Left ventricle myocardium inferior (tissue), 1 donor: ENCODE measurements at regions not wholly inside any gene's neighbourhood (a gene's known extent, or its start where the extent isn't known, plus 50 kb on each side); places are given as distances from the start of the nearest gene placed in this dataset.

Experiments used
- DNase-seq: peaks from one replicate; pipeline ENCODE4 v3.0.0-alpha.2; 2020
- H3K27ac ChIP-seq: fragments of 200-600 bp; replicated peaks from 2 replicates; pipeline ENCODE4 v1.8.0; 2021
- H3K27me3 ChIP-seq: fragments of 200-600 bp; 2 replicates; pipeline ENCODE4 v1.8.0; 2021; ENCODE audit warnings: low read depth
- H3K36me3 ChIP-seq: fragments of 200-600 bp; 2 replicates; pipeline ENCODE4 v1.8.0; 2021
- H3K4me1 ChIP-seq: fragments of 200-600 bp; 2 replicates; pipeline ENCODE4 v1.8.0; 2021
- H3K4me3 ChIP-seq: fragments of 200-600 bp; 2 replicates; pipeline ENCODE4 v1.8.0; 2021; ENCODE audit warnings: mild to moderate bottlenecking, moderate library complexity
- H3K9me3 ChIP-seq: fragments of 200-600 bp; replicated peaks from 2 replicates; pipeline ENCODE4 v1.8.0; 2021
- CTCF ChIP-seq: fragments of 200-600 bp; IDR thresholded peaks from 2 replicates; pipeline ENCODE4 v1.8.0; 2021; ENCODE audit warnings: antibody characterized with exemption, mild to moderate bottlenecking, borderline replicate concordance
- intact Hi-C: fragments of 100-400 bp; cut with micrococcal nuclease; formaldehyde crosslinking; loops from one replicate; pipeline ENCODE4 v1.11.0; 2022
- donor health status: DM: no; HTN: yes; CAD: no; lungs with severe emphysema.

GRCh38 chr1:65512967-65513780 is 92.7 kb downstream of the LEPR start:
- no peak for DNase-seq
- peaks cover 11% of the 10 kb centered on the region for H3K4me1 ChIP-seq
- H3K27me3 ChIP-seq, result no peaks in the 10 kb centered on the region
- H3K36me3 ChIP-seq, result no peaks in the 10 kb centered on the region
- H3K4me3 ChIP-seq, result no peak overlapping the region
- no peak overlapping the region for H3K27ac ChIP-seq
- intact Hi-C loops, result no loop called here
- peaks cover 4% of the 10 kb centered on the region for H3K9me3 ChIP-seq
- TF ChIP-seq CTCF, result no peak

GRCh38 chr1:65514041-65514440 is 93.6 kb downstream of the LEPR start:
- DNase-seq, result no peak
- peaks cover 11% of the 10 kb centered on the region for H3K4me1 ChIP-seq
- no peak overlapping the region for H3K4me3 ChIP-seq
- no peaks in the 10 kb centered on the region for H3K9me3 ChIP-seq
- TF ChIP-seq CTCF, result no peak
- intact Hi-C loops, result no loop called here
- H3K27ac ChIP-seq, result no peak overlapping the region
- H3K27me3 ChIP-seq, result no peaks in the 10 kb centered on the region
- no peaks in the 10 kb centered on the region for H3K36me3 ChIP-seq

GRCh38 chr1:65524931-65525265 is 104.4 kb downstream of the LEPR start:
- Histone ChIP-seq H3K27me3 (peaks cover 38% of the 10 kb centered on the region), H3K36me3 (no peaks in the 10 kb centered on the region), H3K27ac (peak overlapping the region; percentile 49), H3K9me3 (no peaks in the 10 kb centered on the region), H3K4me1 (peaks cover 33% of the 10 kb centered on the region), H3K4me3 (peak overlapping the region; percentile 75)
- TF ChIP-seq CTCF, result no peak
- intact Hi-C loops, result no loop called here
- no peak for DNase-seq

- intact Hi-C loops, result no loop called here
- no peak for DNase-seq
- Histone ChIP-seq H3K27ac (peak overlapping the region; percentile 49), H3K36me3 (no peaks in the 10 kb centered on the region), H3K27me3 (peaks cover 38% of the 10 kb centered on the region), H3K4me1 (peaks cover 33% of the 10 kb centered on the region), H3K4me3 (peak overlapping the region; percentile 75), H3K9me3 (no peaks in the 10 kb centered on the region)
- no peak for TF ChIP-seq CTCF
Observed at GRCh38 chr1:65525266-65526048, 105.0 kb downstream of the LEPR start.

- Histone ChIP-seq H3K4me1 (peaks cover 33% of the 10 kb centered on the region), H3K27ac (peak overlapping the region; percentile 49), H3K9me3 (no peaks in the 10 kb centered on the region), H3K36me3 (no peaks in the 10 kb centered on the region), H3K4me3 (peak overlapping the region; percentile 75), H3K27me3 (peaks cover 38% of the 10 kb centered on the region)
- no peak for DNase-seq
- no peak for TF ChIP-seq CTCF
- intact Hi-C loops, result no loop called here
Observed at GRCh38 chr1:65526049-65526556, 105.6 kb downstream of the LEPR start.
